Stomach smooth muscle (tissue), 2 donors: ENCODE measurements at regions not wholly inside any gene's neighbourhood (a gene's known extent, or its start where the extent isn't known, plus 50 kb on each side); places are given as distances from the start of the nearest gene placed in this dataset.
A peak's percentile ranks its signal among the peaks of the same experiment; 100 is the strongest.

Source experiments
- H3K27ac ChIP-seq: one replicate; pipeline ENCODE4 v1.7.0; 2013; ENCODE audit warnings: mild to moderate bottlenecking, low read length, inconsistent platforms
- H3K27me3 ChIP-seq, 2 donors: one replicate each; pipeline ENCODE4 v1.7.0; 2013; ENCODE audit warnings: low read length in 2 of 2; ENCODE audit not compliant: insufficient read depth in 2 of 2, control insufficient read depth in 1 of 2
- H3K36me3 ChIP-seq, 2 donors: one replicate each; pipeline ENCODE4 v1.7.0; 2013; ENCODE audit warnings: low read length in 2 of 2; ENCODE audit not compliant: control insufficient read depth in 2 of 2, insufficient read depth in 2 of 2
- H3K4me1 ChIP-seq: one replicate; pipeline ENCODE4 v1.7.0; 2013; ENCODE audit warnings: low read length; ENCODE audit not compliant: control insufficient read depth, insufficient read depth
- H3K4me3 ChIP-seq, 2 donors: one replicate each; pipeline ENCODE4 v1.7.0; 2013; ENCODE audit warnings: low read length in 2 of 2
- H3K9ac ChIP-seq, 2 donors: one replicate each; pipeline ENCODE4 v1.7.0; 2013; ENCODE audit warnings: low read length in 2 of 2, mild to moderate bottlenecking in 1 of 2
- H3K9me3 ChIP-seq, 2 donors: one replicate each; pipeline ENCODE4 v1.7.0; 2013; ENCODE audit warnings: low read length in 2 of 2; ENCODE audit not compliant: control insufficient read depth in 2 of 2
- donor health status: healthy.
- donor health status: Pancreatic carcinoma.

DNA sequence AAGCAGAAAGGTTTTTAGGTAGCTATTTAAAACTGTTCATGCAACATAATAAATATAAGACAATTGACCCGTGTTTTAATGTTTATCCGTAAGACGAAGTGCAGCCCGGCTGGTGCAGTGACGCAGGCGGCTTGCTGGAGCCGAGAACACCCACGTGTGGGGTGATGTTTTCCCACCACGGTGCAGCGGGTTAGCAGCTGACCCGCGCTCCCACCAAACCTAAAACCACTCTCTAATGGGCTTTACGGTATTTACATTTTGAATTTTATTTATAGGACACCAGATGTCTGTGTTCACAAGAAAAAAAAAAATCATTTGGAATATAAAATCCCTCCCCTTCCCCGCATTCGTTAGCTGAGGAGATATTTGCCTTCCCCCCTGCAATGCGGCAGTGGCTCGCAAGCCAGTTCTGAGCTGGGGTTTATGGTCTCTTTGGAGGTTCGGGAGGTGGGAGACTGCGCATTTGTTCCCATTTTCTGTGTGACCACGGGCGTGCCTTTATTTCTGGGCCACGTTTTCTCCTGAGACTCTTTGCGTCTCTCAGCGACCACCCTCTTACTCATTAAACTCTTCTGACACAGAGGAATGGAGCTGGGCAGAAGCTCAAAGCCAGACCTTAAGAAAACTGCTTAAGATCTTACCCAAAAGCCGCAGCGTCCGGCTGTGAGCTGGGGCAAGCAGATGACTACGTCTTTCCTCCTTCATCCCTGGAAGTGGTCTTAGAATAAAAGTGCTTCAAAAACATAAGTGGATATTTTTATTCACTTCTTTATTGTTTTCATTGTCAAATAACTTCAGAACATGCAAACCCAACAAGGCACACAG is 301.1 kb downstream of the IRF8 start:
- Histone ChIP-seq H3K9me3 (no peaks in the 10 kb centered on the region), H3K36me3 (no peaks in the 10 kb centered on the region), H3K27ac (peak overlapping the region; percentile 97), H3K9ac (peak overlapping the region; percentile 63 to 80), H3K4me1 (peaks cover 32% of the 10 kb centered on the region), H3K4me3 (peak overlapping the region; percentile 38 to 67), H3K27me3 (no peaks in the 10 kb centered on the region)

DNA sequence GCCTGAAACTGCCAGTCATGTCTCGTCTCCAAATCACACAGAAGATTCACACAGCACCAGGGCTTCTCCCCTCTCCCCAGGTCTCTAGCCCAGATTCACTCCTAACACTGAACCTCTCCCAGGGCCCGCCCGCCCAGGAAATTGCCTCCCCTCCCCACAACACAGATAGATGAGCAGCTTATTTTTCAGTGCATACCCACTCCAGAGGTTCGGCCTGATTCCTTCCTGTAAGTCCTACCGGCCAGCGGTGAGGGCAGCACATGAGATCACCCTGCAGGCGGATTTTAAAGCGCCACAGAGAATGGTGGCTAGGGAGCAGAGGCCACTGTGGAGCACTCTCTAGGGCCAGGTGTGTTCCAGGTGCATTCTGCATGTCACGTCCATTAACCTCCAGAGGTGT is 301.8 kb downstream of the IRF8 start:
- Histone ChIP-seq H3K27ac (peak overlapping the region; percentile 97), H3K4me3 (peak overlapping the region; percentile 15 to 67), H3K9ac (peak overlapping the region; percentile 63 to 80), H3K27me3 (no peaks in the 10 kb centered on the region), H3K4me1 (peaks cover 27% of the 10 kb centered on the region), H3K9me3 (no peaks in the 10 kb centered on the region), H3K36me3 (no peaks in the 10 kb centered on the region)

DNA sequence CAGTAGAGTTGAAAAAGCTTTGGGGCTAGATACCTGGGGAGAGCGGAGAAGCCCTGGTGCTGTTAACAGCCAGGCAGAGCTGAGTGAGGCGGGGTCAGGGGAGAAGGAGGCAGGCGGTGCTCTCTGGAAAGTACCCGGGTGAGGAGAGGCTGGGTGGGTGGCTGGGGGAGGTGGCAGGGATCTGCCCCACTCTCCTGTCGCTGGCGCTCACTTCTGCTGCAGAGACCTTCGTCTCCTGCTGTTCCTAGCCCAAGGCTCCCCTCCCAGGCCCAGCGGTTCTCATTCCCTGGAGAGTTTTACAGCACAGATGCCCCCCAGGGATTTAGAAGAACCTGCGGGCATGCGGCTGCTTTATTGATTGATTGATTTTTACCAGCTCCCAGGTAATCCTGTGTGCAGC is 302.8 kb downstream of the IRF8 start:
- Histone ChIP-seq H3K36me3 (no peaks in the 10 kb centered on the region), H3K27ac (peak overlapping the region; percentile 97), H3K9ac (peak overlapping the region; percentile 13 to 63), H3K27me3 (no peaks in the 10 kb centered on the region), H3K9me3 (no peaks in the 10 kb centered on the region), H3K4me3 (peak overlapping the region in 1 of 2 donors; percentile 54), H3K4me1 (peaks cover 27% of the 10 kb centered on the region)

DNA sequence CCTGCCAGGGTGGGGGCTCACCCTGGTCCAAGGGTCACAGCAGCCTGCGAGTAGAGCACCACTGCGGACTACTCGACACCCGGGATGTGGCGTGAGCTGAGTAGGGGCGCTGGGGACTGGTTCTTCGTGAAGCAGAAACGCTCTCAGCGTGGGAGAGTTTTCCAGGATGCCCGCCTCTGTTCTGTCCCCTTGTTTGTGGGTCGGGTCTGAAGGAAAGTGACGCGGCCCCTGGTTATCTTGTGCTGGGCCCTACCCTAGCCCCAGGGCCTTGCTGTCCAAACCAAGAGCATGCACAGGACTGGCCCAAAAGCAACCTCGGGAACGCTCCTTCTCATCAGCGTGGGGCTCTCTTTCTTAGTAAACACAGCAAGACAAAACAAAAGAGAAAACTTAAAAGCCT is 303.3 kb downstream of the IRF8 start:
- Histone ChIP-seq H3K9ac (no peak overlapping the region), H3K36me3 (no peaks in the 10 kb centered on the region), H3K27ac (peak overlapping the region; percentile 37), H3K9me3 (no peaks in the 10 kb centered on the region), H3K27me3 (no peaks in the 10 kb centered on the region), H3K4me3 (peak overlapping the region in 1 of 2 donors; percentile 54), H3K4me1 (peaks cover 27% of the 10 kb centered on the region)

DNA sequence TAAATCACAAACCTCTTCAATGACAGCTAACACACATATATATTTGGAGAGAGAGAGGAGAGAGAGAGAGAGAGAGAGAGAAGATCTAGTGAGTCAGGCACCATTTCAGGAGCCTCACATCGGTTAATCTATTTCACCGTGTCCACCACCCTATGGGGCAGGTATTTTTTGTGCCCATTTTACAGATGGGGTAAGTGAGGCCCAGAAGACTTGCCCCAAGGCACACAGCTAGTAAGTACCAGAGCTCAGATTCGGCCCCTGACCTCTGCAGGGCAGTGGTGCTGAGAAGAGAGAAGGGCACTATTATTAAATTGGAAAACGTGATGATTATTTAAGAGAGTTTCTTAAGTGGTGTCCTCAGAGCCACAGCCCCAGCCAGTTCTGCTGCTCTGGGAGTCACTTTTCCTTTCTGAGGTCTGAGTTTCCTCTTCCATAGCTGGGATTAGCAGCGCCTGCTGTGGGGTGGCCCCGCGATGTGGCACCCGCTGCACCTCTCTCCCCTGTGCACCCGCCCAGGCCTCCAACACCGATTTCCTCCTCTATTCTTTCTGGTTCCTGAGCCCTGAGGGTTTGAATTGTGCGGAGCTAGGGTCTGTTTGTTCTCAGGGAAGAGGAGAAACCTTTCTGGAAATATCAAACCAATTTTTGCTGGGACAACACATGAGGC is 303.9 kb downstream of the IRF8 start:
- peak overlapping the region; percentile 6 for H3K27ac ChIP-seq
- H3K9me3 ChIP-seq: no peaks in the 10 kb centered on the region
- H3K27me3 ChIP-seq: no peaks in the 10 kb centered on the region
- peaks cover 27% of the 10 kb centered on the region for H3K4me1 ChIP-seq
- no peak overlapping the region for H3K4me3 ChIP-seq
- no peaks in the 10 kb centered on the region for H3K36me3 ChIP-seq
- H3K9ac ChIP-seq: no peak overlapping the region

DNA sequence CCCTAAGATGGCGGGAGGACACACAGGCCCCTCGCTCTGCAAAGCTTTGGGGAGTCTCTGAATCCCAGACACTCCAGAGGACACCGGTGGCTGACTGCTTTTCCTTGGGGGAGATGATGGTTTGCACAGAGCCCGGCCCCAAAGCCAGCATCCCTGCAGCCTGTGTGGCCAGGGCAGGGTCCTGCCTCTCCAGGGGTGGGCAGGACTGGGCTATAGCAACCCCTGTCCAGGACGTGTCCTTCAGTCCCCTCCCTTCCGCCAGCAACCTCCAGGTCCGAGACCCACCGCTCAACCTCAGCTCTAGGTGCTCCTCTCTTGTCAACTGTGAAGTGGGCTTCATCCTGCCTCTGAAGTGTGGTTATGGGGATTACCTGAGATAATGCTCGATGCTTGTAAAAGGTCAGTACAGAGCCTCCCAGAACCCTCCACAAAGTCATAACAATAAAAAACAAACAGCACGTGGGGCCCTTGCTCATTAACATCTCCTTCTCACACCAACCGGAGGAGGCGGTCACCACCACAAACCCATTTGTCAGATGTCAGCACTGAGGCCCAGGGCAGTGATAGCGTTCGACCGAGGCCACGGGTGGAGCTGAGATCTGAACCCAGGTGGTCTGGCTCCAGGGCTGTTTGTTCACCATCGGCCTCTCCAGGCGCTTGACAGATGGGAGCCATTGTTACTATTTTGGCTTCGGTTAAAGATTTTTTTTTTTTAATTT is 304.8 kb downstream of the IRF8 start:
- H3K4me3 ChIP-seq: no peak overlapping the region
- no peak overlapping the region for H3K27ac ChIP-seq
- peaks cover 23% of the 10 kb centered on the region for H3K4me1 ChIP-seq
- H3K9ac ChIP-seq: no peak overlapping the region
- no peaks in the 10 kb centered on the region for H3K36me3 ChIP-seq
- H3K9me3 ChIP-seq: no peaks in the 10 kb centered on the region
- no peaks in the 10 kb centered on the region for H3K27me3 ChIP-seq

DNA sequence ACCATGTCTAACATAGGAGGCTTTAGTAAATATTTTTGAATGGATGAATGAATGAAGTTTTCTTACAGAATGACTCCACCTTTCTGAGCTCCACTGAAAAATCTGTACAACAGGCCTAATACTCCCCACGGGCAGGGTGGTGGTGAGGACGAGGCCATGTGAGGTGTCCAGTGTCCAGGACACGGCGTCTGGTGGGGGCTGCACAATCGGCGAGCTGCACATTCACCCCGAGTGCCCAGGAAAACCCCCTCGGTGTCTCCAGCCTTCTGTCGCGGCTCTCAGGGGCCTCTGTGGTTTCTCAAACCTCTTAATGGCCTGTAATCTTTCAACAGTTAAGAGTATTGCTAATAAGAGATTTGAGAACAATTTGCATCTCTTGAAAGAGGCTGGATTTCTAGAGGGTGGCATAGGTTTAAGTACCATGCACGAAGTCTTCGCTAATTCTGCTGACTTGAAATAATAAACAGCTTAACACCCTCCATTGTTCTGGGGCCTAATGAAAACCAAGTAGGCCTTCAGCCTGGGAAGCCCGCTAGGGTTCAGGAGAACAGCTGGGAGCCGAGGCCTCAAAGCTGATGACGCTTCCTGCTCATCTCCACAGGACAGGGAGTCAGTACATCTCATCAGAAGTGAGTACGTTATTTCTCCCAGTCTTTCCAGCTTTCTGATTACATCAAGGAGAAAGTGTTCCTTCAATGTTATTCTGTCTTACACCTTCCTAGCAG is 304.6 kb upstream of the FOXF1 start:
- no peak overlapping the region for H3K4me3 ChIP-seq
- no peaks in the 10 kb centered on the region for H3K27me3 ChIP-seq
- H3K36me3 ChIP-seq: no peaks in the 10 kb centered on the region
- H3K9me3 ChIP-seq: no peaks in the 10 kb centered on the region
- H3K4me1 ChIP-seq: peaks cover 16% of the 10 kb centered on the region
- no peak overlapping the region for H3K27ac ChIP-seq
- no peak overlapping the region for H3K9ac ChIP-seq

DNA sequence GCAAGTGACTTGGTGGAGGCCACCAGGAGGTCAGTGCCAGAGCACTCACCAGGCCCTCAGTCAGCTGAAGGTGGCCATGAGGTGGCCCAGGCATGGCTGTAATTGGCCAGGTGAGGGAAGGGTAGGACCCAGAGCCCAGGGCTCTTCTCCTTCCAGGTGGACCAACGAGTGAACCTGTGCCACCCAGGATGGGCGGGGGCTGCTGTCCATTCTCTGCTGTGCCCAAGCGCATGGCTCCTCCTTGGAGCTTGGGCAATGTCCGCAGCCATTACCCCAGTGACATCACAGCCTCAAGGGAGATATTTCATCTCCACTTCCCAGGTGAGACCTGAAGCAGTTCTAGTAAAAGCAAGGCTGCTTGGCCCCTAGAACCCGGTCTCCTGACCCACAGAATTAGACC is 303.0 kb upstream of the FOXF1 start:
- H3K27me3 ChIP-seq: no peaks in the 10 kb centered on the region
- no peaks in the 10 kb centered on the region for H3K9me3 ChIP-seq

DNA sequence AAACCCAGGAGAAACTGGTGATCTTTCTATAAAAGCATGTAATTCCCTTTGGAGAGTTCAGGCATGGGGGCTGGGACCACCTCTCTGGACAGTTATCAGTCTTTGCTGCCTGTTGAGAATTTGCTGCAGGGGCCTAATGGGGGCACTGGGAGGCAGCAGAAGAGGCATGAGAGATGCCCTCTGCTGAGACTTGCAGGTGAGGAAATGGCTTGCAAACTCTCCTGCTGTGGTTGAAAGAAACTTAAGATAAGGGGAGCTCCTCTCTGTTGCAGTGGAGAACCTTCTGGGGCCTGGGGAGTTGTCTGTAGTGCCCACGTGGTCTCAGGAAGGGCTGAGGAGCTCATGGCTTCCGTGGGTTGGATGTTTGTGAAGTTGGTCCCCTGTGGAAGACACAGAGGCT is 301.1 kb upstream of the FOXF1 start:
- Histone ChIP-seq H3K27ac (no peak overlapping the region), H3K36me3 (no peaks in the 10 kb centered on the region), H3K4me1 (peaks cover 15% of the 10 kb centered on the region), H3K27me3 (no peaks in the 10 kb centered on the region), H3K4me3 (no peak overlapping the region), H3K9me3 (no peaks in the 10 kb centered on the region), H3K9ac (no peak overlapping the region)

More for the DNA sequence above, 303.0 kb upstream of the FOXF1 start:
- H3K4me1 ChIP-seq: peaks cover 1% of the 10 kb centered on the region
- H3K27ac ChIP-seq: no peak overlapping the region
- no peaks in the 10 kb centered on the region for H3K36me3 ChIP-seq
- H3K9ac ChIP-seq: no peak overlapping the region
- no peak overlapping the region for H3K4me3 ChIP-seq

DNA sequence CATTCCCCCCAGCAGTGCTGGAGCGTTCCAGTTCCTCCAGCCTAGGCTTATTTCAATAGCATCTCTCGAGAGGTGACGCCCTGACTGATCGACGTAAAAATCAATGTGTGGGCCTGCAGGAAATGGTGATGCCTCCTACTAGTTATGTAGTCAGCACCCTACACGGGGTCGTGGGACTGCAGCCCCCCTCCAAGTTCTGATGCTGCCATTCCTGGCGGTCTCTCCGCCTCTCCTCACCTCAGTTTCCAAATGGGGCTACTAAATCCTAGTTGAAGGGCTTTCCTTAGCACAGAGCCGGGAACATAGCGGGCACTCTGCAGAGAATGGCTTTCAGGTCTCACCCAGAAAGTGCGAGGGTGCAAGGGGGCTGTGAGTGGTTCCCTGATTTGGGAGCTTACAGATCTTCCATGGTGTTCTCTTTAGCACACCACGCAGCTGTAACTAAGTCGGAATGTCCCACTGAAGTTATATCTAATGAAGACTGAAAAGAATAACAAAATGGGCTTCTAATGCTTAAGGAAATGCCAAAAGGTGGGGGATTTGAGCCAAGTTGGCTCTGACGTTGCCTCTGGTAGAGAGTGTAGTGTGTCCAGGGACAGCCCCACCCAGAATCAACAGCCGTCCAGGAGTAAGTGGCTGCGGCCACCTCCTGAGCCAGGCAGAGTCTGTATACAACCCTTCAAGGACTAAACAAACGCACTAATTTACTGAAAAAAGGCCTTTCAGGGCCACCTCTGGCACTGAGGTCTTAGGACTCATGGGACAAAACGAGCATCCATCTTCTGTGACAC is 299.7 kb upstream of the FOXF1 start:
- Histone ChIP-seq H3K4me1 (peaks cover 26% of the 10 kb centered on the region), H3K36me3 (no peaks in the 10 kb centered on the region), H3K27ac (no peak overlapping the region), H3K9me3 (no peaks in the 10 kb centered on the region), H3K4me3 (no peak overlapping the region), H3K27me3 (no peaks in the 10 kb centered on the region), H3K9ac (no peak overlapping the region)
